ENCODE measurements at regions not wholly inside any gene's neighbourhood (a gene's known extent, or its start where the extent isn't known, plus 50 kb on each side); places are given as distances from the start of the nearest gene placed in this dataset.

GRCh38 chr16:86706726-86707125 is 128.4 kb downstream of the FOXL1 start:
- TF ChIP-seq CTCF (IDR thresholded peaks at IDR 0.05; ENCODE audit: low read length) = no peak
- TF ChIP-seq EZH2 (optimal IDR thresholded peaks at IDR 0.05; ENCODE audit: low read depth, low read length) = no peak
